ENCODE measurements at regions not wholly inside any gene's neighbourhood (a gene's known extent, or its start where the extent isn't known, plus 50 kb on each side); places are given as distances from the start of the nearest gene placed in this dataset.

DNA sequence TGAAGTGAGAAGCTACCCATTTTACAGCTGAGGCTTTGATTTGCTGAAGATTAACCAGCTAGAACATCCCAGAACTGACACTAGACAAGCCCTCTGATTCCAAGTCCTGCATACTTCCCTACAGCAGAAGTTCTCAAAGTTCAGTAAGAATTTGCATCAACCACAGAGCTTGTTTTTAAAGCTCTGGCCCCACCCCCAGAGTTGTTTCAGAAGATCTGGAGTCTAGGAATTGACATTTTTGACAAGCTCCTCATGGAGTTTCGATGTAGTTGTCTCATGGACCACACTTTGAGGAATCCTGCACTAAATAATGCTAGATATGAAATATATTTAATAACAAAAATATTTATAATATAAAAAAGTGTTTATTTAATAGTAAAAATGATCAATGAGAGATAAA, 120.3 kb upstream of the ADAMTS18 start:
- no peak for DNase-seq

DNA sequence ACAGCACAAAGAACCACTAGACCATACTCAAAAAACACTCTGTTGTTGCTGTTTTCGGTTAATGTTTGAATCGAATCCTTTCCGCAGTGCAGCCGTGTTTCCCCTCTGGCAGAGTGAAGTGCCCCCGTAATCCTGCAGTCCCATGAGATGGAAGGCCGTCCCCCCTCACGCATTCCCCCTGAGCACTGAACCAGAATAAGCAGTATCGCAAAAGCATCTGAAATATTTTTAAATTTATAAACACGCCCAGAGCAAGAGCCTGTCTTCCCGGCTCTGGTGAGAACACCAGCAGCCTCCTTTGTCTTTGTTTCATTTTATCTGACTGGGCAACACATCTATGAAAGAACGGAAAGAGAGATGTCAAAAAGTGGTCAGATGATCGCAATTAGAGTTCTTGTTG, 121.0 kb upstream of the ADAMTS18 start:
- no peak for DNase-seq

- no peak for DNase-seq
Measured at GRCh38 chr16:77556201-77556873, 121.5 kb upstream of the ADAMTS18 start.

GRCh38 chr16:77557385-77557784, 122.6 kb upstream of the ADAMTS18 start:
- no peak for DNase-seq

DNA sequence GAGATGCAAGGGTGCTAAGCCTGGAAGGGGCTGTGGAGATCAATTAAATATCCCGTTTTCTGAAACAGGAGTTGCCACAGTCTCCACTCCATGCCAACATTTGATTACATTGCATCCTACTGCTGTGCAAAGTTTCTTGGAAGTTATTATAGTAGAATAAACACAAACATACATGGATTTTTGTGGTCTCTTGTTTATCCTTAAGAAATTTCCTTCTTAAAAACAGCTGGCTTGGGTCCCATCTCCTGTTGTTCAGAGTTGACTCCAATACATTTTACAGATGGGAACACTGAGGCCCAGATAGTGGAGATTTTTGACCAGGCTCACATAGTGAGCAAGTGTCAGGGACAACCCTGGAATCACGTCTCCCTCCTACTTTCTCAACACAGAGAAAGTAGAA, 124.0 kb upstream of the ADAMTS18 start:
- DNase-seq, result no peak

DNA sequence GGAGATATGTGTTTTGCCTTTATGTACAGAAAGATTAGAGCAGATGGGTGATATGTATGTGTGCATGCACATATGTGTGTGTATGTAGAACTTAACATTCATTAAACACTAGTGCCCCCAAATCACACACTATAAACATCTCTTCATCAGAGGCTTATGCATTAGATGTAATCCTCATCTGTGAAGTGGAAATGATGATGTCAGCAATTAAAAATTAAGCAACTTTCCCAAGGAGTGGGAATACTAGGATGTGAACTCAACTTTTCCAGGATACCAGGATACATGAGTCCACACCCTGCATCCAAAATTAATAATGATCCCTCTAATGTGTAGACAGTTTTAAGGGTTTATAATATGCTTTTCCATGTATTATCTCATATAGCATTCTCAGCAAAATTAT, 127.7 kb upstream of the ADAMTS18 start:
- DNase-seq, result no peak

GRCh38 chr16:77564791-77565390, 130.1 kb upstream of the ADAMTS18 start:
- no peak for DNase-seq

- DNase-seq, result no peak
Measured at GRCh38 chr16:77569406-77569805, 134.6 kb upstream of the ADAMTS18 start.

- DNase-seq, result no peak
Measured at GRCh38 chr16:77570574-77570973, 135.7 kb upstream of the ADAMTS18 start.

GRCh38 chr16:77571115-77571862, 136.5 kb upstream of the ADAMTS18 start:
- no peak for DNase-seq

DNA sequence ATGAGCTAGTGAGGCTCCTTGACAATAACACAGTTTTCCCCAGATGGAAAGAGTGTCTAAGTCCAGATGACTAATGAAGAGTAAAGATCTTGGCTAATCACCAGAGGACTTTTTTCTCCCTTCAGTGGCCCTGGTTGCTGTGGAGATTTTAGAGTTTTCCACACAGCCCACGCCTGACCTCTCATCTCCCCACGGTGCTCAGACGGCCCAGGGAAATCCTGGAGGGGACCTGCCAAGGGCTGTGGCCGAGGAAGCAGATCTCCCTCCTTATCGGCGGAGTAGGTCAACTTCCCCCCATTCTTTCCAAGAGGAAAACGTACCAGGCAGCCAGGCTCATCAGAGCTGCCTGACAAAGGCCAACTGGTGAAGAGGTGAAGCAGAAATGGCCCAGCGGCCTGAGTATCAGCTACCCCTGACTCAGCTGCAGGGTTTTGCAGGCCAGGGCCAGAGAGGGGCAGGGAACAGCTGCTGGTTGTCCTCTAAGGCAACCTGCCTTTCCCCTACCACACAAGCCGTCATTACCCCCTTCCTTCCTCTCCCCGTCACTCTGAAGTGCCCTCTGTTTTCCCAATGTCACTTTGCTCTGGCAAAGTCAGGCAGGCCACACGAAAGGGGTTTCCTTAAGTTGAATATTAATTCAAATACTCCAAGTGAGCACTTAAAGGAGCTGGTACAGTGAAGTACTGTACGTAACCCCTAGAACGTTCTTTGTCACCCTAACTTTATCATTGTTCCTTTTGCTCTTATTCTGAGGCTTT, 140.2 kb upstream of the ADAMTS18 start:
- no peak for DNase-seq

DNA sequence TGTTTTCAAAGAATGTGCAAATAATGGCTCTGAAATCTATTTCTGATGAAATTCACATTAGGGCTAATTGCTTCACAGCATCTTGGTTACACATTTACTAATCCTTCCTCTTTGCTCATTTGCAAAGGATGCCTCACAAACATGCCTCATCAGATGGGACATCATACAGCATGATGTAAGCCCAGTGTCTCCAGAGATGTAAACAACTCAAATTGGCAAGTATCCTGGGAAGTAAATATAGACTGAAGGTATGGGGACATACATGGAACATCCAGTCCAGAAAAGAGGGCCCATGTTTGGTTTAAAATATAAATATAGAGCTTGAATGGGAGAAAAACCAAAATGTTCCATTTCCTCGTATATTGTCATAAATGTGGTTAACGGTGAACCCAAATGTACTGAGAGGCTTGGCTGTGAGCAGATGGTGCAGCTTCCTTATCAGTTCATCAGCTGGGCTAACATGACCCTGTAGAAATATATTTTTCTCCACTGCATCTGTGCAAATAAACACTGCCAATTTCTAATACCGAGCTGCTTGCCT, 142.9 kb upstream of the NUDT7 start:
- no peak for DNase-seq

- DNase-seq, result no peak
Measured at GRCh38 chr16:77581706-77582105, 140.6 kb upstream of the NUDT7 start.

GRCh38 chr16:77584205-77584859, 138.0 kb upstream of the NUDT7 start:
- peak; percentile 31 to 68 for DNase-seq

GRCh38 chr16:77585379-77586251, 136.7 kb upstream of the NUDT7 start:
- DNase-seq, result no peak

- no peak for DNase-seq
Measured at GRCh38 chr16:77588389-77588788, 133.9 kb upstream of the NUDT7 start.

GRCh38 chr16:77589071-77589765, 133.1 kb upstream of the NUDT7 start:
- peak; percentile 16 to 50 for DNase-seq

DNA sequence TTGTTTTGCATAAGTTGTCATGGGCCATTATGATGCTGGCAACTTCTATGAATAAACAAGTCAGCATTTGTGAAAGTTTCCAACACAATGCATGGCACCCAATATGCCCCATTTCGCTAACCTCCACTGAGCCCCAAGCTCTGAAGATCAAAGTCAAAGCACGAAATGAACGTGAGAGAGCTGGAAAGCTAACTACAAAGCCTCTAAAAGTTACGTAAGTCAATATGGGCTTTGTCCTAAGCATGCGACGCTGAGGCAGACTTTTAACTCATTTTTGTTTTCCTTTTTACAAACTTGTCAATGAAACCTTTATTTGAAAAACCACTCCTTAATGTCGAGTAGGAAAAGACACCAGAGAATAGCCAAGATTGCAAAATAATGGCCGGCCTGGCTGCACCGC, 131.6 kb upstream of the NUDT7 start:
- peak in 1 of 2 experiments; percentile 28 for DNase-seq

DNA sequence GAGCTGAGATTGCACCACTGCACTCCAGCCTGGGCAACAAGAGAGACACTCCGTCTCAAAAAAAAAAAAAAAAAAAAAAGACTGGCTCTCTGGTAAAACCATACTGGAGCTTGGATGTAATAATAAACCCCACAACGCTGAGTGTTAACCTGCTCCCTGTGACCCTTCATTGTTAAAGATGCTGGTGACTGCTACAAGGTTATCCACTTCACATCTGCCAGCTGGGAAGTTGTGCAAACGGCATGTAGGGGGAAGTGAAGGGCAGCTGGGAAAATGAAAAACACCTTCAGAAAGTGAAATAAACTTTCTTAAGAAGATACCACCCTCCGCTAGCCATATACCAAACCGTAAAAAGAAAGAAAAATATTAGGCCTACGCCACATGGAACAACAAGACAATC, 131.0 kb upstream of the NUDT7 start:
- DNase-seq, result no peak

DNA sequence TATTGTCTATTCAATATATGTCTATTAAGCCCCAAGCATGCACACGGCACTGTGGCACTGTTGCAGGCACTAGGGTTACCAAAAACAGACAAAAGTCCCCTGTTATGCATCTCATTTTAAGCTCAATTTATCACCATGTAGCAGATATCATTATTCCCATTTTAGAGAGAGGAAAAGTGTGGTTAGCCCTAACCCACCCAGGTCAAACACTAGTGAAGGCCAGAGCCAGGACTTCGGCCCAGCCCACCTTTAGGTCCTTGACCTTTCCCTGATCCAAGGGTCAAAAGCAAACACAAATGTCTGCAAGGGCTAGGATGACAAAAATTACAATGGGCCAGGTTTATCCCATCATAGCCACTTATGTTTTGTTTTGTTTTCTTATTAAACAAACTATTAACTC, 130.3 kb upstream of the NUDT7 start:
- DNase-seq, result no peak

- DNase-seq, result no peak
Measured at GRCh38 chr16:77594057-77594456, 128.3 kb upstream of the NUDT7 start.
